Hepatocyte (in vitro differentiated cells): ENCODE measurements at regions not wholly inside any gene's neighbourhood (a gene's known extent, or its start where the extent isn't known, plus 50 kb on each side); places are given as distances from the start of the nearest gene placed in this dataset.

Experiments used
- DNase-seq: peaks from one replicate; pipeline ENCODE4 v3.0.0-alpha.2; 2016; ENCODE audit warnings: low spot score
- H2AFZ ChIP-seq: fragments of 200-600 bp; sonication (generic); 2 replicates; pipeline ENCODE4 v1.6.0; 2016; ENCODE audit warnings: antibody characterized with exemption, mild to moderate bottlenecking
- H3K27ac ChIP-seq: fragments of 200-600 bp; sonication (generic); 2 replicates; pipeline ENCODE4 v1.5.1; 2016; ENCODE audit warnings: mild to moderate bottlenecking
- H3K27me3 ChIP-seq: fragments of 200-600 bp; sonication (generic); 2 replicates; pipeline ENCODE4 v1.6.1; 2016
- H3K36me3 ChIP-seq: fragments of 200-600 bp; sonication (generic); replicated peaks from 2 replicates; pipeline ENCODE4 v1.5.1; 2016; ENCODE audit warnings: low read depth; ENCODE audit not compliant: insufficient read depth
- H3K4me1 ChIP-seq: fragments of 200-600 bp; sonication (generic); 2 replicates; pipeline ENCODE4 v1.5.1; 2016; ENCODE audit warnings: mild to moderate bottlenecking, moderate library complexity; ENCODE audit not compliant: insufficient read depth
- H3K4me2 ChIP-seq: fragments of 200-600 bp; sonication (generic); 2 replicates; pipeline ENCODE4 v1.6.0; 2016
- H3K4me3 ChIP-seq: fragments of 200-600 bp; sonication (generic); 2 replicates; pipeline ENCODE4 v1.5.1; 2016; ENCODE audit warnings: mild to moderate bottlenecking
- H3K79me2 ChIP-seq: fragments of 200-600 bp; sonication (generic); 2 replicates; pipeline ENCODE4 v1.6.0; 2017; ENCODE audit warnings: mild to moderate bottlenecking
- H3K9me2 ChIP-seq: fragments of 200-600 bp; sonication (generic); replicated peaks from 2 replicates; pipeline ENCODE4 v1.6.0; 2017; ENCODE audit warnings: mild to moderate bottlenecking; ENCODE audit not compliant: insufficient read depth
- H3K9me3 ChIP-seq: fragments of 200-600 bp; sonication (generic); 2 replicates; pipeline ENCODE4 v1.5.1; 2016; ENCODE audit warnings: low read depth, mild to moderate bottlenecking
- H4K20me1 ChIP-seq: fragments of 200-600 bp; sonication (generic); 2 replicates; pipeline ENCODE4 v1.6.0; 2016; ENCODE audit warnings: mild to moderate bottlenecking; ENCODE audit not compliant: insufficient read depth, poor library complexity, severe bottlenecking
- EZH2 ChIP-seq: fragments of 200-600 bp; sonication (generic); IDR thresholded peaks from 2 replicates; pipeline ENCODE4 v1.6.1; 2016; ENCODE audit warnings: antibody characterized with exemption, mild to moderate bottlenecking, borderline replicate concordance
- EZH2phosphoT487 ChIP-seq: fragments of 200-600 bp; sonication (generic); IDR thresholded peaks from one replicate; pipeline ENCODE4 v1.6.1; 2018; ENCODE audit warnings: antibody characterized with exemption, mild to moderate bottlenecking, low read depth, moderate library complexity; ENCODE audit not compliant: unreplicated experiment, severe bottlenecking
- WGBS: methylation state at CpG from one replicate; pipeline ENCODE4 v1.1.6; 2016; ENCODE audit warnings: low lambda C conversion rate; ENCODE audit errors: missing lambda C conversion rate; 5-methylcytosine and 5-hydroxymethylcytosine counted together
- TF ChIP-seq, protein P1 (sequence below): fragments of 200-600 bp; sonication (generic); IDR thresholded peaks from 2 replicates; pipeline ENCODE4 v1.5.1; 2016; ENCODE audit warnings: antibody characterized with exemption, mild to moderate bottlenecking; ENCODE audit not compliant: poor library complexity

DNA sequence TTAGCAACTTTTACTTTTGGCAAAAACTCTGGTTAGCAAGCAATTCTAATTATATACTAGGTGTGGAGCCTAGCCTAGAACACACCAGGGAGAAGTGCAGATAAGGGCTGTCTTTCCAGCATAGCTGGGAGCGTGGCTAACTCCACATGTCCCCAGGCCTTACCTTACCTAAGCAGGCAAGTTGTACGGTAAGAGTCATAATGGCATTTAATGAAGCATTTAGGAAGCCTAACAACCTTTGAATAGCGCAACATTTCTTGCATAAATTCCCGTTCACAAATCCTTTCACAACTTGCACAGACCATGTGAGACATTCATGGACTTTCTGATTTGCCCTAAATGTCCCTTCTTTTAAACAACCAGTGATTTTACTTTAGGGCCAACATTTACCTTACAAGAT lies 917.4 kb upstream of the ACO1 start:
- WGBS: 90% methylated on average over 4 of the region's 4 CpGs

DNA sequence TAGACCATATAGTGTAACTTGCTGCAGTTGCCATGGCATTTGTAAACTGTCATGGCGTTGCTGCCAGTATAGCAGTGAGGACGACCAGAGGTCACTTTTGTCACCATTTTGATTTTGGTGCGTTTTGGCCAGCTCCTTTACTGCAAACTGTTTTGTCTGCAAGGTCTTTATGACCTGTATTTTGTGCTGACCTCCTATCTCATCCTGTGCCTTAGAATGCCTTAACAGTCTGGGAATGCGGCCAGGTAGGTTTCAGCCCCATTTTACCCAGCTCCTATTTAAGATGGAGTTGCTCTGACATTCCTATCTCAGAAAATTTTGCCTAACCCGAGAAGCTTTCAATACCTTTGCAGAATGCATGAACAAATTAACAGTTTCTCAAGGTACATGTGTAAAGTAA lies 914.4 kb upstream of the ACO1 start:
- Histone ChIP-seq H3K9me2 (no peaks in the 10 kb centered on the region), H3K9me3 (no peaks in the 10 kb centered on the region), H3K4me1 (no peaks in the 10 kb centered on the region), H3K4me3 (no peak overlapping the region), H3K27ac (no peak overlapping the region), H3K27me3 (no peaks in the 10 kb centered on the region), H3K36me3 (no peaks in the 10 kb centered on the region), H2AFZ (no peak overlapping the region), H3K4me2 (no peak overlapping the region), H4K20me1 (no peaks in the 10 kb centered on the region), H3K79me2 (no peaks in the 10 kb centered on the region)
- DNase-seq: no peak
- no peak for TF ChIP-seq EZH2
- no peak for TF ChIP-seq EZH2phosphoT487
- TF ChIP-seq, protein P1, sequence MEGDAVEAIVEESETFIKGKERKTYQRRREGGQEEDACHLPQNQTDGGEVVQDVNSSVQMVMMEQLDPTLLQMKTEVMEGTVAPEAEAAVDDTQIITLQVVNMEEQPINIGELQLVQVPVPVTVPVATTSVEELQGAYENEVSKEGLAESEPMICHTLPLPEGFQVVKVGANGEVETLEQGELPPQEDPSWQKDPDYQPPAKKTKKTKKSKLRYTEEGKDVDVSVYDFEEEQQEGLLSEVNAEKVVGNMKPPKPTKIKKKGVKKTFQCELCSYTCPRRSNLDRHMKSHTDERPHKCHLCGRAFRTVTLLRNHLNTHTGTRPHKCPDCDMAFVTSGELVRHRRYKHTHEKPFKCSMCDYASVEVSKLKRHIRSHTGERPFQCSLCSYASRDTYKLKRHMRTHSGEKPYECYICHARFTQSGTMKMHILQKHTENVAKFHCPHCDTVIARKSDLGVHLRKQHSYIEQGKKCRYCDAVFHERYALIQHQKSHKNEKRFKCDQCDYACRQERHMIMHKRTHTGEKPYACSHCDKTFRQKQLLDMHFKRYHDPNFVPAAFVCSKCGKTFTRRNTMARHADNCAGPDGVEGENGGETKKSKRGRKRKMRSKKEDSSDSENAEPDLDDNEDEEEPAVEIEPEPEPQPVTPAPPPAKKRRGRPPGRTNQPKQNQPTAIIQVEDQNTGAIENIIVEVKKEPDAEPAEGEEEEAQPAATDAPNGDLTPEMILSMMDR: no peak
- WGBS: 80% methylated on average over 5 of the region's 5 CpGs

More for the DNA sequence above, 917.4 kb upstream of the ACO1 start:
- no peaks in the 10 kb centered on the region for H3K9me2 ChIP-seq
- H3K4me3 ChIP-seq: no peak overlapping the region
- no peak overlapping the region for H3K27ac ChIP-seq
- H3K4me2 ChIP-seq: no peak overlapping the region
- H3K79me2 ChIP-seq: no peaks in the 10 kb centered on the region
- H4K20me1 ChIP-seq: no peaks in the 10 kb centered on the region
- no peaks in the 10 kb centered on the region for H3K27me3 ChIP-seq
- TF ChIP-seq, protein P1: no peak
- TF ChIP-seq EZH2phosphoT487 (no peak), EZH2 (no peak)
- no peaks in the 10 kb centered on the region for H3K9me3 ChIP-seq
- no peak for DNase-seq
- H3K4me1 ChIP-seq: no peaks in the 10 kb centered on the region
- no peaks in the 10 kb centered on the region for H3K36me3 ChIP-seq
- no peak overlapping the region for H2AFZ ChIP-seq

DNA sequence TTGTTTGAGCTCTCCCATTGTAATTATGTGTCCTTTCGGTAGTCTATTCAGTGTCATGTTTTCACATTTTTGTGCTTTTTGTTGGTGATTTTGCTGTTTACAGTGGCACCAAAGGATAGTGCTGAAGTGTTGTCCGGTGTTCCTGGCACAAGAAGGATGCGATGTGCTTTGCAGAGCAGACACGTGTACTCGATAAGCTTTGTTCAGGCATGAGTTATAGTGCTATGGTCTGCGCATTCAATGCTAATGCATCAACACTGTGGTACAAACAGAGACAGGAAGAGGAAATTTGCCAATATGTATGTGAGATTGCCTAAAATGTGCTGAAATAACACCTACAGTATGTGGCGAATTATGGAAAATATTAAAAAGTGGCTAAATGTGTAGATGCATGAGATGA lies 913.4 kb upstream of the ACO1 start:
- no peak overlapping the region for H3K4me2 ChIP-seq
- no peaks in the 10 kb centered on the region for H3K27me3 ChIP-seq
- 88% methylated on average over 7 of the region's 7 CpGs for WGBS
- no peak for TF ChIP-seq EZH2
- TF ChIP-seq, protein P1: no peak
- no peaks in the 10 kb centered on the region for H3K4me1 ChIP-seq
- H3K27ac ChIP-seq: no peak overlapping the region
- H3K9me3 ChIP-seq: no peaks in the 10 kb centered on the region
- H3K4me3 ChIP-seq: no peak overlapping the region
- no peak overlapping the region for H2AFZ ChIP-seq
- no peak for DNase-seq
- H3K79me2 ChIP-seq: no peaks in the 10 kb centered on the region
- H3K36me3 ChIP-seq: no peaks in the 10 kb centered on the region
- no peaks in the 10 kb centered on the region for H4K20me1 ChIP-seq
- H3K9me2 ChIP-seq: no peaks in the 10 kb centered on the region

DNA sequence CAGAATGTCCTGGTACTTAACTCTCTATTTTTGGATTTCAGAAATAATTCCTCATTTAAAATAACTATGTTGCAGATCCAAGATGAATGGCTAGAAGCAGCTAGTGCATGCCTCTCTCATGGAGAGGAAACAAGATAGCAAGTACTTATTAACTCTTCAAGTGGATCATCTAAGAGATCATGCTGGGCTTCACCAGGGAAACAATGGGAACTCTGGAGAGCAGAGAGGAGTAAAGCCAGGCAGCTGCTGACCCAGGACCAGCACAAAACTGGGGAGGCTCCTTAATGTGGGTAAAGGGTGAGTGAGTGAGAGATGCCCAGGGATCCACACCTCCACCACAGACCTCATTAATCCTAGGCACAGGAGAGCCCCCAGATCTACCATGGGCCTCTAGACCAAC lies 897.8 kb upstream of the ACO1 start:
- H3K4me1 ChIP-seq: no peaks in the 10 kb centered on the region
- no peaks in the 10 kb centered on the region for H3K27me3 ChIP-seq
- H4K20me1 ChIP-seq: no peaks in the 10 kb centered on the region
- H3K9me3 ChIP-seq: no peaks in the 10 kb centered on the region
- H3K36me3 ChIP-seq: no peaks in the 10 kb centered on the region
- TF ChIP-seq EZH2phosphoT487 (no peak), EZH2 (no peak)
- TF ChIP-seq, protein P1: no peak
- H3K79me2 ChIP-seq: no peaks in the 10 kb centered on the region
- no peak overlapping the region for H3K4me3 ChIP-seq
- no peak overlapping the region for H3K27ac ChIP-seq
- no peak overlapping the region for H2AFZ ChIP-seq
- H3K4me2 ChIP-seq: no peak overlapping the region
- H3K9me2 ChIP-seq: no peaks in the 10 kb centered on the region
- no peak for DNase-seq
